Common myeloid progenitor, CD34-positive (primary cell): ENCODE measurements at regions not wholly inside any gene's neighbourhood (a gene's known extent, or its start where the extent isn't known, plus 50 kb on each side); places are given as distances from the start of the nearest gene placed in this dataset.

ENCODE experiments used
- CTCF ChIA-PET: fragments of 350-600 bp; sonication (Branson Sonifier 250); formaldehyde crosslinking; loops from one replicate; lab custom pipeline; 2021; ENCODE audit warnings: antibody characterized with exemption; lab: Charles Lee
- POLR2A ChIA-PET: fragments of 350-600 bp; sonication (Branson Sonifier 250); formaldehyde crosslinking; loops from one replicate; lab custom pipeline; 2021; ENCODE audit warnings: antibody characterized with exemption; lab: Charles Lee
- DNase-seq, 3 donors: peaks; one replicate each; pipeline versions ENCODE4 v3.0.0 to v3.0.0-alpha.2; 2013
- H3K27ac ChIP-seq, 2 experiments: 1 replicate in 1 of 2; 2 replicates in 1 of 2; pipeline ENCODE4 v1.7.0; 2013; ENCODE audit warnings: inconsistent platforms in 2 of 2, low read length in 2 of 2, mild to moderate bottlenecking in 2 of 2, low read depth in 1 of 2, moderate library complexity in 1 of 2; ENCODE audit not compliant: severe bottlenecking in 2 of 2, insufficient read depth in 1 of 2, poor library complexity in 1 of 2
- H3K27me3 ChIP-seq, 5 experiments: replicated peaks in 2 of 5; 1 replicate in 3 of 5; 2 replicates in 2 of 5; pipeline versions ENCODE4 v1.6.1 to v1.7.0; 2013; ENCODE audit warnings: low read length in 4 of 5, mild to moderate bottlenecking in 2 of 5, moderate library complexity in 2 of 5, inconsistent platforms in 1 of 5; ENCODE audit not compliant: insufficient read depth in 5 of 5, control insufficient read depth in 4 of 5
- H3K36me3 ChIP-seq, 4 experiments: 1 replicate in 2 of 4; 2 replicates in 2 of 4; pipeline versions ENCODE4 v1.6.1 to v1.7.0; 2013; ENCODE audit warnings: low read length in 3 of 4, control low read depth in 1 of 4, mild to moderate bottlenecking in 1 of 4; ENCODE audit not compliant: control insufficient read depth in 4 of 4, insufficient read depth in 4 of 4
- H3K4me1 ChIP-seq, 4 experiments: 1 replicate in 3 of 4; 2 replicates in 1 of 4; pipeline versions ENCODE4 v1.6.1 to v1.7.1; 2013; ENCODE audit warnings: low read length in 3 of 4, mild to moderate bottlenecking in 3 of 4, control low read depth in 1 of 4, inconsistent platforms in 1 of 4, moderate library complexity in 1 of 4; ENCODE audit not compliant: control insufficient read depth in 4 of 4, insufficient read depth in 4 of 4; ENCODE audit errors: control extremely low read depth in 1 of 4
- H3K4me3 ChIP-seq, 7 experiments: 1 replicate in 4 of 7; 2 replicates in 3 of 7; pipeline versions ENCODE4 v1.5.1 to v1.7.0; 2013; ENCODE audit warnings: mild to moderate bottlenecking in 7 of 7, low read length in 6 of 7, moderate library complexity in 6 of 7, inconsistent platforms in 2 of 7, low read depth in 2 of 7, control low read depth in 1 of 7; ENCODE audit not compliant: insufficient read depth in 4 of 7, control insufficient read depth in 1 of 7; ENCODE audit errors: extremely low read depth in 1 of 7
- H3K9me3 ChIP-seq, 5 experiments: 1 replicate in 4 of 5; 2 replicates in 1 of 5; pipeline versions ENCODE4 v1.6.1 to v1.7.1; 2013; ENCODE audit warnings: low read length in 4 of 5, mild to moderate bottlenecking in 2 of 5, inconsistent platforms in 1 of 5, low read depth in 1 of 5, moderate library complexity in 1 of 5; ENCODE audit not compliant: control insufficient read depth in 4 of 5, insufficient read depth in 2 of 5; ENCODE audit errors: control extremely low read depth in 1 of 5
- WGBS: methylation state at CpG from one replicate; pipeline ENCODE4 v1.1.5; 2013; ENCODE audit not compliant: insufficient coverage; 5-methylcytosine and 5-hydroxymethylcytosine counted together

- no peak for DNase-seq
- no peaks in the 10 kb centered on the region for H3K4me1 ChIP-seq
- CTCF ChIA-PET = interaction anchor here (1.4 kb wide), 1 partner anchor 132 kb away, joined by 4 read pairs; no protein-coding TSS in a partner anchor
- POLR2A ChIA-PET = no interaction called here
- no peaks in the 10 kb centered on the region for H3K36me3 ChIP-seq
- H3K4me3 ChIP-seq = no peak overlapping the region
- H3K27ac ChIP-seq = no peak overlapping the region
- H3K9me3 ChIP-seq = peaks cover 0 to 2% (median 0%) of the 10 kb centered on the region in 5 experiments
- WGBS = 58% methylated on average over 3 of the region's 3 CpGs
- H3K27me3 ChIP-seq = no peaks in the 10 kb centered on the region
Observed at GRCh38 chr3:19735111-19735510, 198.9 kb downstream of the EFHB start.

- Histone ChIP-seq H3K4me1 (no peaks in the 10 kb centered on the region), H3K36me3 (no peaks in the 10 kb centered on the region), H3K4me3 (no peak overlapping the region), H3K27ac (no peak overlapping the region), H3K27me3 (no peaks in the 10 kb centered on the region), H3K9me3 (peaks cover 0 to 2% (median 0%) of the 10 kb centered on the region in 5 experiments)
- DNase-seq = no peak
- 96% methylated on average over 5 of the region's 6 CpGs for WGBS
- CTCF ChIA-PET = interaction anchor here (0.8 to 1.4 kb wide), 2 partner anchors 47 to 132 kb away, joined by 3 to 4 read pairs; no protein-coding TSS in a partner anchor
- POLR2A ChIA-PET = no interaction called here
Observed at GRCh38 chr3:19734453-19734852, 199.6 kb downstream of the EFHB start.

GRCh38 chr3:19725000-19725399 lies 209.0 kb downstream of the EFHB start:
- Histone ChIP-seq H3K36me3 (no peaks in the 10 kb centered on the region), H3K4me3 (no peak overlapping the region), H3K4me1 (no peaks in the 10 kb centered on the region), H3K27ac (no peak overlapping the region), H3K27me3 (no peaks in the 10 kb centered on the region), H3K9me3 (peaks cover 0 to 5% (median 2%) of the 10 kb centered on the region in 5 experiments)
- CTCF ChIA-PET = no interaction called here
- DNase-seq = no peak
- POLR2A ChIA-PET = no interaction called here
- 74% methylated on average over 3 of the region's 3 CpGs for WGBS

GRCh38 chr3:19717736-19718135 lies 216.3 kb downstream of the EFHB start:
- Histone ChIP-seq H3K4me3 (no peak overlapping the region), H3K4me1 (no peaks in the 10 kb centered on the region), H3K9me3 (no peaks in the 10 kb centered on the region), H3K27me3 (no peaks in the 10 kb centered on the region), H3K36me3 (no peaks in the 10 kb centered on the region), H3K27ac (no peak overlapping the region)
- no peak for DNase-seq
- POLR2A ChIA-PET = no interaction called here
- CTCF ChIA-PET = no interaction called here

GRCh38 chr3:19711160-19711782 lies 222.7 kb downstream of the EFHB start:
- no peaks in the 10 kb centered on the region for H3K36me3 ChIP-seq
- no peak overlapping the region for H3K27ac ChIP-seq
- POLR2A ChIA-PET = no interaction called here
- no peak for DNase-seq
- no peak overlapping the region for H3K4me3 ChIP-seq
- H3K4me1 ChIP-seq = no peaks in the 10 kb centered on the region
- CTCF ChIA-PET = no interaction called here
- no peaks in the 10 kb centered on the region for H3K9me3 ChIP-seq
- H3K27me3 ChIP-seq = no peaks in the 10 kb centered on the region

- ChIA-PET POLR2A (no interaction called here), CTCF (no interaction called here)
- Histone ChIP-seq H3K4me1 (no peaks in the 10 kb centered on the region), H3K4me3 (no peak overlapping the region), H3K27ac (no peak overlapping the region), H3K36me3 (no peaks in the 10 kb centered on the region), H3K27me3 (no peaks in the 10 kb centered on the region), H3K9me3 (no peaks in the 10 kb centered on the region)
- no peak for DNase-seq
- WGBS = 91% methylated on average over 54 of the region's 60 CpGs
Observed at GRCh38 chr3:19702416-19703078, 231.5 kb downstream of the EFHB start.

GRCh38 chr3:19688767-19689166 lies 245.2 kb downstream of the EFHB start:
- DNase-seq = no peak
- CTCF ChIA-PET = no interaction called here

More at GRCh38 chr3:19688767-19689166, 245.2 kb downstream of the EFHB start:
- no peaks in the 10 kb centered on the region for H3K27me3 ChIP-seq
- H3K9me3 ChIP-seq = peaks cover 0 to 7% (median 0%) of the 10 kb centered on the region in 5 experiments
- 100% methylated on average over 1 of the region's 2 CpGs for WGBS
- POLR2A ChIA-PET = no interaction called here
- H3K27ac ChIP-seq = no peak overlapping the region
- H3K36me3 ChIP-seq = no peaks in the 10 kb centered on the region
- no peak overlapping the region for H3K4me3 ChIP-seq
- no peaks in the 10 kb centered on the region for H3K4me1 ChIP-seq
